Thymus (tissue), 11 donors: ENCODE measurements at regions not wholly inside any gene's neighbourhood (a gene's known extent, or its start where the extent isn't known, plus 50 kb on each side); places are given as distances from the start of the nearest gene placed in this dataset.

ENCODE experiments used
- DNase-seq, 9 donors: peaks; one replicate each; pipeline ENCODE4 v3.0.0-alpha.2; 2013; ENCODE audit warnings: low spot score in 9 of 9, low read depth in 6 of 9, missing footprints in 1 of 9
- H3K27ac ChIP-seq, 2 donors: one replicate each; pipeline ENCODE4 v1.5.1; 2013; ENCODE audit warnings: control low read depth in 1 of 2, low read depth in 1 of 2, low read length in 1 of 2, mild to moderate bottlenecking in 1 of 2, moderate library complexity in 1 of 2
- H3K27me3 ChIP-seq, 2 donors: one replicate each; pipeline ENCODE4 v1.5.1; 2013; ENCODE audit warnings: low read length in 1 of 2; ENCODE audit not compliant: control insufficient read depth in 2 of 2, insufficient read depth in 1 of 2
- H3K36me3 ChIP-seq, 2 donors: one replicate each; pipeline ENCODE4 v1.5.1; 2013; ENCODE audit warnings: low read length in 1 of 2, mild to moderate bottlenecking in 1 of 2, moderate library complexity in 1 of 2; ENCODE audit not compliant: control insufficient read depth in 2 of 2, insufficient read depth in 2 of 2
- H3K4me1 ChIP-seq, 2 donors: one replicate each; pipeline ENCODE4 v1.5.1; 2013; ENCODE audit warnings: low read length in 2 of 2; ENCODE audit not compliant: control insufficient read depth in 2 of 2, insufficient read depth in 2 of 2
- H3K4me3 ChIP-seq, 2 donors: one replicate each; pipeline ENCODE4 v1.5.1; 2013; ENCODE audit warnings: low read length in 2 of 2, control low read depth in 1 of 2, mild to moderate bottlenecking in 1 of 2
- H3K9me3 ChIP-seq, 2 donors: one replicate each; pipeline ENCODE4 v1.5.1; 2013; ENCODE audit warnings: low read length in 1 of 2, mild to moderate bottlenecking in 1 of 2; ENCODE audit not compliant: control insufficient read depth in 2 of 2, insufficient read depth in 1 of 2
- WGBS: extraction: QIAGEN DNeasy Blood & Tissue Kit; methylation state at CpG from one replicate; pipeline ENCODE4 v1.1.7; 2013; 5-methylcytosine and 5-hydroxymethylcytosine counted together
- donor health status: healthy.

GRCh38 chr1:57798543-57798942 is 374.7 kb upstream of the DAB1 start:
- DNase-seq: no peak
- Histone ChIP-seq H3K27ac (no peak overlapping the region), H3K27me3 (no peaks in the 10 kb centered on the region), H3K36me3 (no peaks in the 10 kb centered on the region), H3K4me3 (no peak overlapping the region), H3K9me3 (no peaks in the 10 kb centered on the region), H3K4me1 (no peaks in the 10 kb centered on the region)
- 58% methylated on average over 1 of the region's 1 CpG for WGBS

GRCh38 chr1:57797084-57797483 is 373.2 kb upstream of the DAB1 start:
- no peak for DNase-seq
- Histone ChIP-seq H3K27ac (no peak overlapping the region), H3K4me3 (no peak overlapping the region), H3K36me3 (no peaks in the 10 kb centered on the region), H3K4me1 (no peaks in the 10 kb centered on the region), H3K9me3 (no peaks in the 10 kb centered on the region), H3K27me3 (no peaks in the 10 kb centered on the region)
- 55% methylated on average over 3 of the region's 3 CpGs for WGBS

GRCh38 chr1:57796616-57797015 is 372.8 kb upstream of the DAB1 start:
- H3K9me3 ChIP-seq: no peaks in the 10 kb centered on the region

DNA sequence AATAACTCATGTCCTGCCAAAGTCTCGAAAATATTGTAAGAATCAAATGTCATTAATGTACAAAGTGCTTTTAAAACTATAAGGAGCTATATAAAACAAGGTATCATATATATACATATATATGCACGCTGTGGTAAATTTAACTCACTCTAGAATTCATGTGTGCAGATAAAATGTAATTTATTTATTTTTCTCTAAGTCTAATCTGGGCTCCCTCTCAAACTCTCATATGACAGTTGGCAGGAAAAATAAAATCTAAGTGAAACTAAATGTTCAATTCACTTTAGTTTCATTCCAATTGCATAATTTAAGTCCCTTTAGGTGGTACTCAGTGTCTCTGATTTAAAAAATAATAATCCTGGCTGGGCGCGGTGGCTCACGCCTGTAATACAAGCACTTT is 372.0 kb upstream of the DAB1 start:
- Histone ChIP-seq H3K9me3 (no peaks in the 10 kb centered on the region), H3K4me3 (no peak overlapping the region), H3K27ac (no peak overlapping the region), H3K4me1 (no peaks in the 10 kb centered on the region), H3K27me3 (no peaks in the 10 kb centered on the region), H3K36me3 (no peaks in the 10 kb centered on the region)
- 93% methylated on average over 5 of the region's 5 CpGs for WGBS
- no peak for DNase-seq

More at GRCh38 chr1:57796616-57797015, 372.8 kb upstream of the DAB1 start:
- 70% methylated on average over 2 of the region's 2 CpGs for WGBS
- H3K4me3 ChIP-seq: no peak overlapping the region
- no peaks in the 10 kb centered on the region for H3K4me1 ChIP-seq
- no peak overlapping the region for H3K27ac ChIP-seq
- H3K27me3 ChIP-seq: no peaks in the 10 kb centered on the region
- DNase-seq: no peak
- H3K36me3 ChIP-seq: no peaks in the 10 kb centered on the region

- Histone ChIP-seq H3K27me3 (no peaks in the 10 kb centered on the region), H3K36me3 (no peaks in the 10 kb centered on the region), H3K4me1 (no peaks in the 10 kb centered on the region), H3K27ac (no peak overlapping the region), H3K4me3 (no peak overlapping the region), H3K9me3 (peaks cover 0 to under 1% of the 10 kb centered on the region in 2 donors)
- 78% methylated on average over 2 of the region's 2 CpGs for WGBS
- DNase-seq: no peak
These were observed 370.2 kb upstream of the DAB1 start for GRCh38 chr1:57794078-57794477.

GRCh38 chr1:57791497-57791896 is 367.6 kb upstream of the DAB1 start:
- H3K27ac ChIP-seq: no peak overlapping the region
- no peaks in the 10 kb centered on the region for H3K36me3 ChIP-seq
- no peak for DNase-seq
- peaks cover 0 to 3% of the 10 kb centered on the region in 2 donors for H3K9me3 ChIP-seq
- H3K4me3 ChIP-seq: no peak overlapping the region
- H3K4me1 ChIP-seq: no peaks in the 10 kb centered on the region
- 90% methylated on average over 3 of the region's 3 CpGs for whole genome bisulfite sequencing
- H3K27me3 ChIP-seq: no peaks in the 10 kb centered on the region

- H3K36me3 ChIP-seq: no peaks in the 10 kb centered on the region
- 90% methylated on average over 5 of the region's 5 CpGs for WGBS
- H3K4me3 ChIP-seq: no peak overlapping the region
- H3K27me3 ChIP-seq: no peaks in the 10 kb centered on the region
- H3K9me3 ChIP-seq: peaks cover 0 to 3% of the 10 kb centered on the region in 2 donors
- no peak for DNase-seq
- H3K27ac ChIP-seq: no peak overlapping the region
- no peaks in the 10 kb centered on the region for H3K4me1 ChIP-seq
These were observed 366.1 kb upstream of the DAB1 start for GRCh38 chr1:57789936-57790335.

DNA sequence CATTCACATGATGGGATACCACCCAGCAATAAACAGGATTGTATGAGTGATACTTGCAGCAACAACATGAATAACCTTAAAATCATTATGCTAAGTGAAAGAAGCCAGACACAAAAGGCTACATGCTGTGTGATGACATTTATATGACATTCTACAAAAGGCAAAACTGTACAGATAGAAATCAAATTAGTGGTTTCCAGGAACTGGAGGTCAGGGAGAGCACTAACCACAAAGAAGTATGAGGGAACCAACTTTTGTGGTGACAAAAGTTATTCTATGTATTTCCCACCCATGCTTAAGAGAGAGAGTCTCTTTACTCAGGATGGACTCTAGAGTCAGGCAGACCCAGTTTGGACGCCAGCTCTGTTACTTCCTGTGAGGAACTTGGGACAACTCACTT is 364.5 kb upstream of the DAB1 start:
- peaks cover 0 to 3% of the 10 kb centered on the region in 2 donors for H3K9me3 ChIP-seq
- WGBS: 8% methylated on average over 1 of the region's 1 CpG
- no peaks in the 10 kb centered on the region for H3K4me1 ChIP-seq
- no peak for DNase-seq
- H3K36me3 ChIP-seq: no peaks in the 10 kb centered on the region
- no peak overlapping the region for H3K27ac ChIP-seq
- H3K4me3 ChIP-seq: no peak overlapping the region
- no peaks in the 10 kb centered on the region for H3K27me3 ChIP-seq

DNA sequence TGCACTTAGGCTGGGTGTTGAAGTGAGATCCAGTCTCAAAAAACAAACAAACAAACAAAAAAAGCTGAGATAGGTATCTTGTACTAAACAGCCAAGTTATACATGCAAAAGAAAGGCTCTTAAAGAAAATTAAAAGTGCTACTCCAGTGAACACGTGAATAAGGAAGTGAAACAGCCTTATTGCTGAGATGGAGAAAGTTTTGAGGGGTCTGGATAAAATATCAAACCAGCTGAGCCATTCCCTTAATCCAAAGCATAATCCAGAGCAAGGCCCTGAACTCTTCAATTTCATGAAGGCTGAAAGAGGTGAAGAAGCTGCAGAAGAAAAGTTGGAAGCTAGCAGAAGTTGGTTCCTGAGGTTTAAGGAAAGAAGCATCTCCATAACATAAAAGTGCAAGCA is 360.5 kb upstream of the DAB1 start:
- Histone ChIP-seq H3K4me3 (no peak overlapping the region), H3K4me1 (no peaks in the 10 kb centered on the region), H3K9me3 (peaks cover 0 to 3% of the 10 kb centered on the region in 2 donors), H3K36me3 (no peaks in the 10 kb centered on the region), H3K27ac (no peak overlapping the region), H3K27me3 (no peaks in the 10 kb centered on the region)
- DNase-seq: no peak
- 62% methylated on average over 1 of the region's 1 CpG for WGBS

GRCh38 chr1:57782357-57782756 is 358.5 kb upstream of the DAB1 start:
- no peaks in the 10 kb centered on the region for H3K9me3 ChIP-seq
- no peaks in the 10 kb centered on the region for H3K27me3 ChIP-seq
- no peaks in the 10 kb centered on the region for H3K36me3 ChIP-seq
- no peaks in the 10 kb centered on the region for H3K4me1 ChIP-seq
- 18% methylated on average over 2 of the region's 2 CpGs for WGBS
- no peak overlapping the region for H3K27ac ChIP-seq
- no peak for DNase-seq
- no peak overlapping the region for H3K4me3 ChIP-seq
